ENCODE measurements at regions not wholly inside any gene's neighbourhood (a gene's known extent, or its start where the extent isn't known, plus 50 kb on each side); places are given as distances from the start of the nearest gene placed in this dataset.

GRCh38 chr16:79475841-79476240 is 124.7 kb downstream of the MAF start (continued):
- TF ChIP-seq ATF2 (CRISPR knock-in tag; IDR thresholded peaks at IDR 0.05; ENCODE audit: borderline replicate concordance, low read depth) = no peak

DNA sequence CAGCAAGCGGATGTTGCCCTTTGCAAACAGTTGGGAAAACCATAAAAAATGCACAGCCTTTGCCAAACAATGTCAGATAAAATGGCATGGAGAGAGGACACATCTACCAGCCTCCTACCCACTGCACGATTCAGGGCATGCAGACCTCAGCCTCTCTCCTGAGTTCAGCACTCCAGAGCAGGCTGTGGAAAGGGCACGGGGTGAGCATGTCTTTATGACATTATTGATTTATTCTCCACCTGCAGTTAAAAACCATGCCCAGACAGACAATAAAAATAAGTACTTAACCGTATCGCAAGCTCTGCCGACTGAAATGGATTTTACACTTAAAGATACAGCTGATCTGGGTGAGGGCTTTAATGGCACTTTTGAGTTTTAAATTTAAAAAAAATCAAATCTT is 127.1 kb downstream of the MAF start:
- no peak overlapping the region for H3K27ac Mint-ChIP-seq
- no peaks in the 10 kb centered on the region for H3K36me3 Mint-ChIP-seq
- no peak overlapping the region for H3K4me3 Mint-ChIP-seq
- no peak for ATAC-seq
- POLR2A ChIA-PET = no interaction called here
- no peaks in the 10 kb centered on the region for H3K9me3 Mint-ChIP-seq
- TF ChIP-seq, protein P1, sequence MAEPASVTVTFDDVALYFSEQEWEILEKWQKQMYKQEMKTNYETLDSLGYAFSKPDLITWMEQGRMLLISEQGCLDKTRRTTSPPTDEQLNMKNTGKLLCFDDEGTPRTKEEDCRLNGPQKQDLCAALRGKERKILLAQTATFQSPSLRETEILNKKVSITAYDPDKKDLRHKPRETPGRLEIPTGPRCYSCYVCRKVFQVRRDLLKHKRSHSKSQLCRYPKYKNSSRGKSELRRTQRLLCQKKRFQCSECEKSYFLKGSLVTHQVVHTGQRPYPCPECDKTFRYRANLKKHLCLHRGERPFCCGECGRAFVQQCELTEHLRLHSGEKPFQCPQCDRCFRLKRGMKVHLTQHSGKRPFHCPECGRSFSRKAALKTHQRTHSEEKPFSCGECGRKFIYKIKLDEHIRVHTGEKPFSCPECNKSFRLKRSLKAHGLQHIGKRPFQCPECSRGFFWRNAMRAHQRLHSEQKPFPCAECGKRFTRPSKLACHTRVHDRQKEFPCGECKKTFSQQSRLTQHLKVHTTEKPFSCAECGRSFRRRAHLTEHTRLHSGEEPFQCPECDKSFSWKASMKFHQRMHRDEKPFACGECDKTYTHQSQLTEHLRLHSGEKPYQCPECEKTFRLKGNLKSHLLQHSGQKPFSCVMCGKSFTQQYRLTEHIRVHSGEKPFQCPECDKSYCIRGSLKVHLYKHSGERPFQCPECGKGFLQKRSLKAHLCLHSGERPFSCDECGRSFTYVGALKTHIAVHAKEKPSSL (CRISPR knock-in tag; conservative IDR thresholded peaks at IDR 0.05) = no peak
- TF ChIP-seq KAT7 (CRISPR knock-in tag; IDR thresholded peaks at IDR 0.05; ENCODE audit: borderline replicate concordance) (no peak), ZSCAN18 (CRISPR knock-in tag; IDR thresholded peaks at IDR 0.05) (no peak), NR1H2 (CRISPR knock-in tag; IDR thresholded peaks at IDR 0.05) (no peak), ZNF219 (CRISPR knock-in tag; IDR thresholded peaks at IDR 0.05; ENCODE audit: borderline replicate concordance) (no peak), SP1 (CRISPR knock-in tag; conservative IDR thresholded peaks at IDR 0.05) (no peak), NFATC4 (CRISPR knock-in tag; IDR thresholded peaks at IDR 0.05) (no peak), ZNF671 (CRISPR knock-in tag; IDR thresholded peaks at IDR 0.05) (no peak), ZBTB21 (CRISPR knock-in tag; IDR thresholded peaks at IDR 0.05; ENCODE audit: borderline replicate concordance) (no peak), ZNF396 (CRISPR knock-in tag; IDR thresholded peaks at IDR 0.05; ENCODE audit: borderline replicate concordance) (no peak), ZNF317 (CRISPR knock-in tag; IDR thresholded peaks at IDR 0.05; ENCODE audit: borderline replicate concordance, low read depth) (no peak), TCF7 (CRISPR knock-in tag; IDR thresholded peaks at IDR 0.05; ENCODE audit: low read depth) (no peak), ESRRA (CRISPR knock-in tag; IDR thresholded peaks at IDR 0.05; ENCODE audit: borderline replicate concordance) (no peak), STAT6 (CRISPR knock-in tag; conservative IDR thresholded peaks at IDR 0.05; ENCODE audit: low read depth) (no peak)
- TF ChIP-seq, protein P2, sequence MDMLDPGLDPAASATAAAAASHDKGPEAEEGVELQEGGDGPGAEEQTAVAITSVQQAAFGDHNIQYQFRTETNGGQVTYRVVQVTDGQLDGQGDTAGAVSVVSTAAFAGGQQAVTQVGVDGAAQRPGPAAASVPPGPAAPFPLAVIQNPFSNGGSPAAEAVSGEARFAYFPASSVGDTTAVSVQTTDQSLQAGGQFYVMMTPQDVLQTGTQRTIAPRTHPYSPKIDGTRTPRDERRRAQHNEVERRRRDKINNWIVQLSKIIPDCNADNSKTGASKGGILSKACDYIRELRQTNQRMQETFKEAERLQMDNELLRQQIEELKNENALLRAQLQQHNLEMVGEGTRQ (CRISPR knock-in tag; IDR thresholded peaks at IDR 0.05) = no peak
- TF ChIP-seq, protein P3, sequence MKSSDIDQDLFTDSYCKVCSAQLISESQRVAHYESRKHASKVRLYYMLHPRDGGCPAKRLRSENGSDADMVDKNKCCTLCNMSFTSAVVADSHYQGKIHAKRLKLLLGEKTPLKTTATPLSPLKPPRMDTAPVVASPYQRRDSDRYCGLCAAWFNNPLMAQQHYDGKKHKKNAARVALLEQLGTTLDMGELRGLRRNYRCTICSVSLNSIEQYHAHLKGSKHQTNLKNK (CRISPR knock-in tag; IDR thresholded peaks at IDR 0.05) = no peak
- TF ChIP-seq, protein P4, sequence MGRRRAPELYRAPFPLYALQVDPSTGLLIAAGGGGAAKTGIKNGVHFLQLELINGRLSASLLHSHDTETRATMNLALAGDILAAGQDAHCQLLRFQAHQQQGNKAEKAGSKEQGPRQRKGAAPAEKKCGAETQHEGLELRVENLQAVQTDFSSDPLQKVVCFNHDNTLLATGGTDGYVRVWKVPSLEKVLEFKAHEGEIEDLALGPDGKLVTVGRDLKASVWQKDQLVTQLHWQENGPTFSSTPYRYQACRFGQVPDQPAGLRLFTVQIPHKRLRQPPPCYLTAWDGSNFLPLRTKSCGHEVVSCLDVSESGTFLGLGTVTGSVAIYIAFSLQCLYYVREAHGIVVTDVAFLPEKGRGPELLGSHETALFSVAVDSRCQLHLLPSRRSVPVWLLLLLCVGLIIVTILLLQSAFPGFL (CRISPR knock-in tag; IDR thresholded peaks at IDR 0.05; ENCODE audit: borderline replicate concordance) = no peak
- no peaks in the 10 kb centered on the region for H3K4me1 Mint-ChIP-seq
- CTCF ChIA-PET = no interaction called here
- no peak for DNase-seq (ENCODE audit: low spot score)
- no peaks in the 10 kb centered on the region for H3K27me3 Mint-ChIP-seq (ENCODE audit: low read depth)
